ENCODE measurements at regions not wholly inside any gene's neighbourhood (a gene's known extent, or its start where the extent isn't known, plus 50 kb on each side); places are given as distances from the start of the nearest gene placed in this dataset.

DNA sequence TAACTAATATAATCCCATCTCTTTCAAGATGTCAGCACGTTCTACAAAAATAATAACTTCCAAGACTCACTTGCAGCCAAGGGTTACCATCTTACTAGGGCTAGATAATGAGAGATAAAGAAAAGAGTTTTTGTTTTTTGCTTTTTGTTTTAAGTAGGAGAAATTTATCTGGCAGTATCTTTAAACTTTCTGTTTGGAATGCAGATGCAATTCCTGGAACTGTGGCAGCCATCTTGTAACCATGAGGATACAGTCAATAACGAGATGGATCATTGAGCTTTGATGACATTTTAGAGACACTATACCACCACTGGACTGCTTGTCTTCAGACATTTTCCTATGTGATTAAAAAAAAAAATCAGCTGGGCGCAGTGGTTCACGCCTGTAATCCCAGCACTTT, 171.2 kb upstream of the ARID2 start:
- no peaks in the 10 kb centered on the region for H3K9me3 ChIP-seq (ENCODE audit: control insufficient read depth in 2 of 3, insufficient read depth in 1 of 3, low read length in 3 of 3)
- FAIRE-seq (no peak), DNase-seq (no peak)
- no peak overlapping the region for H3K4me3 ChIP-seq (ENCODE audit: low read length in 3 of 3)
- no peaks in the 10 kb centered on the region for H3K4me1 ChIP-seq (ENCODE audit: control insufficient read depth in 2 of 3, insufficient read depth in 2 of 3, low read depth in 1 of 3, low read length in 3 of 3)
- TF ChIP-seq, protein P1, sequence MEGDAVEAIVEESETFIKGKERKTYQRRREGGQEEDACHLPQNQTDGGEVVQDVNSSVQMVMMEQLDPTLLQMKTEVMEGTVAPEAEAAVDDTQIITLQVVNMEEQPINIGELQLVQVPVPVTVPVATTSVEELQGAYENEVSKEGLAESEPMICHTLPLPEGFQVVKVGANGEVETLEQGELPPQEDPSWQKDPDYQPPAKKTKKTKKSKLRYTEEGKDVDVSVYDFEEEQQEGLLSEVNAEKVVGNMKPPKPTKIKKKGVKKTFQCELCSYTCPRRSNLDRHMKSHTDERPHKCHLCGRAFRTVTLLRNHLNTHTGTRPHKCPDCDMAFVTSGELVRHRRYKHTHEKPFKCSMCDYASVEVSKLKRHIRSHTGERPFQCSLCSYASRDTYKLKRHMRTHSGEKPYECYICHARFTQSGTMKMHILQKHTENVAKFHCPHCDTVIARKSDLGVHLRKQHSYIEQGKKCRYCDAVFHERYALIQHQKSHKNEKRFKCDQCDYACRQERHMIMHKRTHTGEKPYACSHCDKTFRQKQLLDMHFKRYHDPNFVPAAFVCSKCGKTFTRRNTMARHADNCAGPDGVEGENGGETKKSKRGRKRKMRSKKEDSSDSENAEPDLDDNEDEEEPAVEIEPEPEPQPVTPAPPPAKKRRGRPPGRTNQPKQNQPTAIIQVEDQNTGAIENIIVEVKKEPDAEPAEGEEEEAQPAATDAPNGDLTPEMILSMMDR (IDR thresholded peaks at IDR 0.05; ENCODE audit: borderline replicate concordance, extremely low read depth, insufficient read depth), result no peak
- no peak overlapping the region for H3K9ac ChIP-seq (ENCODE audit: low read length in 3 of 3)
- intact Hi-C loops (cut with DNase I), result no loop called here
- H3K27me3 ChIP-seq (ENCODE audit: control insufficient read depth, insufficient read depth, low read length), result no peaks in the 10 kb centered on the region
- H3K27ac ChIP-seq (ENCODE audit: low read depth in 2 of 2, low read length in 2 of 2), result no peak overlapping the region
- no peaks in the 10 kb centered on the region for H3K36me3 ChIP-seq (ENCODE audit: control insufficient read depth in 2 of 3, insufficient read depth in 3 of 3, low read length in 3 of 3)

DNA sequence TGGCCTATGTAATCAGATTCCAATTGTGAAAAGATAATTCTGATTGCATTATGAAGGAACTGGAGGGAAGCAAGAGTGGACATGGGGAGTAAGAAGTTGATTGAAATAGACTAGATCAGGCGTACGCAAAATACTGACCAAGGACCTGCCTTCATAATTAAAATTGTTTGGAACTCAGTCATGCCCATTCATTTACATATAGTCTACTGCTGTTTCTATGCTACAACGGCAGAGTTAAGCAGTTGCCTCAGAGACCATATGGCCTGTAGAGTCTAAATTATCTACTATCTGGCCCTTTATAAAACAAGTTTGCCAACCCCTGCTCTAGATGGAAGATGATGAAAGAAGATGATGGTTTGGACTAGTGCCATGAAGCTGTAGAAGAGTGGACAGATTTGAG, 170.0 kb upstream of the ARID2 start:
- intact Hi-C loops (cut with DNase I), result no loop called here

DNA sequence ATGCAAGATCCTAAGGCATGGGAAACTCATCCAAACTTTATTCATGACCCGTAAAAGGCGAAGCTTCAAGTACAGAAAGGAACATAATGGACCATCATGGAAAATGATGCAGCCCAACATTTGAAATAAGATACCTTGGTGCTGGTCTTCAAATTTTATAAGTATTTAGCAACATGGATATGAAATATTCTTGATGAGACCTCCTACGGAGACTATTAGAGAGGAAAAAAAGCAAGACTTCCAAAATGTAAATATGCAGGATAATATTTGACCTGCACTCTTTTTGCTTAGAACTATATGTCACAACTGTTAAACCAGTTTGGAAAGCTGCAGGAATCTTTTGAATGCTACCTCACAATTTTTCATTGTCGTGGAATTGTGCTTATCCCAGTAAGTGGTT, 168.8 kb upstream of the ARID2 start:
- TF ChIP-seq, protein P1 (IDR thresholded peaks at IDR 0.05; ENCODE audit: borderline replicate concordance, extremely low read depth, insufficient read depth), result no peak
- Histone ChIP-seq H3K36me3 (ENCODE audit: control insufficient read depth in 2 of 3, insufficient read depth in 3 of 3, low read length in 3 of 3) (no peaks in the 10 kb centered on the region), H3K9ac (ENCODE audit: low read length in 3 of 3) (no peak overlapping the region), H3K9me3 (ENCODE audit: control insufficient read depth in 2 of 3, insufficient read depth in 1 of 3, low read length in 3 of 3) (no peaks in the 10 kb centered on the region), H3K27me3 (ENCODE audit: control insufficient read depth, insufficient read depth, low read length) (no peaks in the 10 kb centered on the region), H3K27ac (ENCODE audit: low read depth in 2 of 2, low read length in 2 of 2) (no peak overlapping the region), H3K4me3 (ENCODE audit: low read length in 3 of 3) (no peak overlapping the region), H3K4me1 (ENCODE audit: control insufficient read depth in 2 of 3, insufficient read depth in 2 of 3, low read depth in 1 of 3, low read length in 3 of 3) (no peaks in the 10 kb centered on the region)
- DNase-seq, result no peak
- intact Hi-C loops (cut with DNase I), result no loop called here
- FAIRE-seq, result no peak

More for the DNA sequence above, 170.0 kb upstream of the ARID2 start:
- TF ChIP-seq, protein P1 (IDR thresholded peaks at IDR 0.05; ENCODE audit: borderline replicate concordance, extremely low read depth, insufficient read depth), result no peak
- no peaks in the 10 kb centered on the region for H3K27me3 ChIP-seq (ENCODE audit: control insufficient read depth, insufficient read depth, low read length)
- no peak overlapping the region for H3K9ac ChIP-seq (ENCODE audit: low read length in 3 of 3)
- FAIRE-seq, result no peak
- H3K4me3 ChIP-seq (ENCODE audit: low read length in 3 of 3), result no peak overlapping the region
- H3K4me1 ChIP-seq (ENCODE audit: control insufficient read depth in 2 of 3, insufficient read depth in 2 of 3, low read depth in 1 of 3, low read length in 3 of 3), result no peaks in the 10 kb centered on the region
- no peaks in the 10 kb centered on the region for H3K9me3 ChIP-seq (ENCODE audit: control insufficient read depth in 2 of 3, insufficient read depth in 1 of 3, low read length in 3 of 3)
- H3K36me3 ChIP-seq (ENCODE audit: control insufficient read depth in 2 of 3, insufficient read depth in 3 of 3, low read length in 3 of 3), result no peaks in the 10 kb centered on the region
- no peak for DNase-seq
- H3K27ac ChIP-seq (ENCODE audit: low read depth in 2 of 2, low read length in 2 of 2), result no peak overlapping the region

DNA sequence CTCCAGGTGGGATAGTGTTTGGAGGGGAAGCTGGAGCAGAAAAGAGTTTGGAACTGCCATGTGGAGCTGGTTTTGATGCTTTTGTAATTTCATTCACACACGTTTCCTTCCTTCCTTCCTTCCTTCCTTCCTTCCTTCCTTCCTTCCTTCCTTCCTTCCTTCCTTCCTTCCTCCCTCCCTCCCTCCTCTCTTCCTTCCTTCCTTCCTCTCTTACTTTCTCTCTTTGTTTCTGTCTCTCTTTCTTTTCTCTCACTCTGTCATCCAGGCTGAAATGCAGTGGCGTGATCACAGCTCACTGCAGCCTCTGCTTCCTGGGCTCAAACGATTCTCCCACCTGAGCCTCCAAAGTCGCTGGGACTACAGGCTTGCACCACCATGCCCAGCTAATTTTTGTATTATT, 168.0 kb upstream of the ARID2 start:
- no peaks in the 10 kb centered on the region for H3K9me3 ChIP-seq (ENCODE audit: control insufficient read depth in 2 of 3, insufficient read depth in 1 of 3, low read length in 3 of 3)
- no peak overlapping the region for H3K27ac ChIP-seq (ENCODE audit: low read depth in 2 of 2, low read length in 2 of 2)
- no peak overlapping the region for H3K4me3 ChIP-seq (ENCODE audit: low read length in 3 of 3)
- intact Hi-C loops (cut with DNase I), result no loop called here
- no peak overlapping the region for H3K9ac ChIP-seq (ENCODE audit: low read length in 3 of 3)
- FAIRE-seq, result no peak
- H3K27me3 ChIP-seq (ENCODE audit: control insufficient read depth, insufficient read depth, low read length), result no peaks in the 10 kb centered on the region
- no peaks in the 10 kb centered on the region for H3K4me1 ChIP-seq (ENCODE audit: control insufficient read depth in 2 of 3, insufficient read depth in 2 of 3, low read depth in 1 of 3, low read length in 3 of 3)
- TF ChIP-seq, protein P1 (IDR thresholded peaks at IDR 0.05; ENCODE audit: borderline replicate concordance, extremely low read depth, insufficient read depth), result no peak
- no peak for DNase-seq
- H3K36me3 ChIP-seq (ENCODE audit: control insufficient read depth in 2 of 3, insufficient read depth in 3 of 3, low read length in 3 of 3), result no peaks in the 10 kb centered on the region
